B cell (primary cell): ENCODE measurements at regions not wholly inside any gene's neighbourhood (a gene's known extent, or its start where the extent isn't known, plus 50 kb on each side); places are given as distances from the start of the nearest gene placed in this dataset.

Experiments used
- ATAC-seq: fragments of 200-7000 bp; cut with Tn5 transposase; one replicate; pipeline ENCODE4 v1.10.0; 2021; ENCODE audit warnings: low read depth, mild to moderate bottlenecking, moderate number of reproducible peaks, moderate library complexity
- CTCF ChIA-PET: fragments of 350-600 bp; sonication (Branson Sonifier 250); formaldehyde crosslinking; loops from one replicate; lab custom pipeline; 2021; ENCODE audit warnings: antibody characterized with exemption, inconsistent platforms; lab: Charles Lee
- POLR2A ChIA-PET: fragments of 350-600 bp; sonication (Branson Sonifier 250); formaldehyde crosslinking; loops from one replicate; lab custom pipeline; 2021; ENCODE audit warnings: antibody characterized with exemption; lab: Charles Lee
- DNase-seq: peaks from one replicate; pipeline ENCODE4 v3.0.0; 2013
- H2AFZ ChIP-seq: 2 replicates; pipeline ENCODE4 v1.6.1; 2012; ENCODE audit warnings: mild to moderate bottlenecking, low read depth, low read length; ENCODE audit not compliant: insufficient read depth, poor library complexity, severe bottlenecking
- H3K27ac ChIP-seq, 2 donors: 1 replicate in 1 of 2; 2 replicates in 1 of 2; pipeline ENCODE4 v1.5.1; 2012 to 2013; ENCODE audit warnings: low read length in 2 of 2, mild to moderate bottlenecking in 2 of 2, moderate library complexity in 1 of 2
- H3K27me3 ChIP-seq, 4 experiments: fragments of 200-600 bp in 1 of 4; sonication (generic) in 1 of 4; replicated peaks in 1 of 4; 1 replicate in 2 of 4; 2 replicates in 2 of 4; pipeline versions ENCODE4 v1.6.1 to v1.7.0; 2013 to 2016; ENCODE audit warnings: low read length in 3 of 4, mild to moderate bottlenecking in 2 of 4, mixed read lengths in 1 of 4, moderate library complexity in 1 of 4; ENCODE audit not compliant: insufficient read depth in 4 of 4, control insufficient read depth in 3 of 4; ENCODE audit errors: control extremely low read depth in 1 of 4
- H3K36me3 ChIP-seq, 2 experiments: replicated peaks in 1 of 2; 1 replicate in 1 of 2; 2 replicates in 1 of 2; pipeline versions ENCODE4 v1.6.1 to v1.7.1; 2013; ENCODE audit warnings: low read length in 1 of 2; ENCODE audit not compliant: insufficient read depth in 2 of 2, control insufficient read depth in 1 of 2; ENCODE audit errors: control extremely low read depth in 1 of 2, extremely low read depth in 1 of 2
- H3K4me1 ChIP-seq, 2 donors: fragments of 200-600 bp in 1 of 2; sonication (generic) in 1 of 2; 1 replicate in 1 of 2; 2 replicates in 1 of 2; pipeline versions ENCODE4 v1.5.1 to v1.6.1; 2013 to 2017; ENCODE audit warnings: low read length in 2 of 2; ENCODE audit not compliant: control insufficient read depth in 2 of 2, insufficient read depth in 2 of 2
- H3K4me2 ChIP-seq: replicated peaks from 2 replicates; pipeline ENCODE3; 2012; ENCODE audit warnings: mild to moderate bottlenecking, low read depth, low read length; ENCODE audit not compliant: poor library complexity, severe bottlenecking
- H3K4me3 ChIP-seq, 5 experiments: fragments of 200-600 bp in 1 of 5; sonication (generic) in 1 of 5; 1 replicate in 3 of 5; 2 replicates in 2 of 5; pipeline versions ENCODE4 v1.5.1 to v1.7.0; 2011 to 2016; ENCODE audit warnings: low read length in 4 of 5, mild to moderate bottlenecking in 4 of 5, low read depth in 2 of 5, control low read depth in 1 of 5, moderate library complexity in 1 of 5; ENCODE audit not compliant: insufficient read depth in 1 of 5; ENCODE audit errors: control extremely low read depth in 1 of 5, extremely low read depth in 1 of 5
- H3K79me2 ChIP-seq: fragments of 200-600 bp; sonication (generic); one replicate; pipeline ENCODE4 v1.6.0; 2016; ENCODE audit warnings: low read length; ENCODE audit not compliant: control insufficient read depth, insufficient read depth
- H3K9ac ChIP-seq: fragments of 200-600 bp; sonication (generic); 2 replicates; pipeline ENCODE4 v1.6.1; 2017; ENCODE audit warnings: mild to moderate bottlenecking, low read length, moderate library complexity
- H3K9me3 ChIP-seq, 3 donors: one replicate each; pipeline versions ENCODE4 v1.6.1 to v1.7.1; 2013; ENCODE audit warnings: low read length in 2 of 3; ENCODE audit not compliant: control insufficient read depth in 2 of 3, insufficient read depth in 1 of 3; ENCODE audit errors: control extremely low read depth in 1 of 3
- H4K20me1 ChIP-seq: 2 replicates; pipeline ENCODE4 v1.6.0; 2012; ENCODE audit warnings: mild to moderate bottlenecking, low read length; ENCODE audit not compliant: insufficient read depth, control insufficient read depth, poor library complexity, severe bottlenecking
- H3K27ac Mint-ChIP-seq: one replicate; pipeline ENCODE4 v1.8.0; 2021; ENCODE audit warnings: mixed read lengths
- H3K27me3 Mint-ChIP-seq: one replicate; pipeline ENCODE4 v1.8.0; 2021; ENCODE audit warnings: mixed read lengths
- H3K4me1 Mint-ChIP-seq: one replicate; pipeline ENCODE4 v1.8.0; 2021; ENCODE audit warnings: mixed read lengths
- H3K4me3 Mint-ChIP-seq: one replicate; pipeline ENCODE4 v1.8.0; 2021; ENCODE audit warnings: mixed read lengths
- H3K9me3 Mint-ChIP-seq: one replicate; pipeline ENCODE4 v1.8.0; 2022; ENCODE audit warnings: mixed read lengths; ENCODE audit not compliant: insufficient read depth
- CTCF ChIP-seq: fragments of 200-600 bp; IDR thresholded peaks from one replicate; pipeline ENCODE4 v1.8.0; 2022; ENCODE audit warnings: antibody characterized with exemption, mild to moderate bottlenecking
- EZH2 ChIP-seq: IDR thresholded peaks from 2 replicates; pipeline ENCODE4 v1.6.1; 2012; ENCODE audit warnings: borderline replicate concordance, low read depth, mild to moderate bottlenecking, moderate library complexity, low read length; ENCODE audit not compliant: insufficient read depth, poor library complexity, severe bottlenecking
- WGBS: methylation state at CpG from one replicate; pipeline ENCODE4 v1.1.5; 2013; ENCODE audit warnings: missing lambda C conversion rate; ENCODE audit not compliant: insufficient coverage; 5-methylcytosine and 5-hydroxymethylcytosine counted together
- intact Hi-C: fragments of 100-400 bp; cut with micrococcal nuclease; formaldehyde crosslinking; loops from one replicate; pipeline ENCODE4 v1.10.0; 2022

GRCh38 chr4:186404562-186405134, 138.7 kb downstream of the F11 start:
- ChIA-PET POLR2A (no interaction called here), CTCF (no interaction called here)
- Mint-ChIP-seq H3K27me3 (no peaks in the 10 kb centered on the region), H3K27ac (no peak overlapping the region), H3K4me1 (no peaks in the 10 kb centered on the region), H3K4me3 (no peak overlapping the region), H3K9me3 (no peaks in the 10 kb centered on the region)
- Histone ChIP-seq H2AFZ (no peak overlapping the region), H3K36me3 (no peaks in the 10 kb centered on the region), H3K4me1 (no peaks in the 10 kb centered on the region), H3K9me3 (peaks cover 0 to 6% (median 0%) of the 10 kb centered on the region in 3 donors), H3K9ac (no peak overlapping the region), H3K4me3 (no peak overlapping the region), H3K27ac (no peak overlapping the region), H3K27me3 (no peaks in the 10 kb centered on the region), H3K79me2 (no peaks in the 10 kb centered on the region), H3K4me2 (no peak overlapping the region), H4K20me1 (no peaks in the 10 kb centered on the region)
- no peak for ATAC-seq
- 95% methylated on average over 2 of the region's 6 CpGs for WGBS
- intact Hi-C loops = no loop called here
- TF ChIP-seq EZH2 = no peak
- TF ChIP-seq CTCF = no peak
- DNase-seq = no peak

GRCh38 chr4:186400676-186401075, 134.7 kb downstream of the F11 start:
- intact Hi-C loops = no loop called here
- TF ChIP-seq EZH2 (no peak), CTCF (no peak)
- ATAC-seq (no peak), DNase-seq (no peak)
- 81% methylated on average over 6 of the region's 6 CpGs for WGBS
- Mint-ChIP-seq H3K27ac (no peak overlapping the region), H3K4me3 (no peak overlapping the region), H3K9me3 (no peaks in the 10 kb centered on the region), H3K27me3 (no peaks in the 10 kb centered on the region), H3K4me1 (no peaks in the 10 kb centered on the region)
- no peak overlapping the region for H3K4me2 ChIP-seq
- H3K4me1 ChIP-seq = no peaks in the 10 kb centered on the region
- no peaks in the 10 kb centered on the region for H3K27me3 ChIP-seq
- H3K27ac ChIP-seq = no peak overlapping the region
- no peak overlapping the region for H3K4me3 ChIP-seq
- no peaks in the 10 kb centered on the region for H4K20me1 ChIP-seq
- H3K9ac ChIP-seq = no peak overlapping the region
- H3K79me2 ChIP-seq = no peaks in the 10 kb centered on the region
- H2AFZ ChIP-seq = no peak overlapping the region
- H3K9me3 ChIP-seq = peaks cover 0 to under 1% (median 0%) of the 10 kb centered on the region in 3 donors
- ChIA-PET POLR2A (no interaction called here), CTCF (no interaction called here)
- no peaks in the 10 kb centered on the region for H3K36me3 ChIP-seq
